BJ (cell line): ENCODE measurements at regions not wholly inside any gene's neighbourhood (a gene's known extent, or its start where the extent isn't known, plus 50 kb on each side); places are given as distances from the start of the nearest gene placed in this dataset. TPM values are rescaled to one million over a fixed set of nuclear protein-coding genes. Genes with fewer than 3 reads are reported as not detected.

ENCODE experiments used
- CTCF ChIA-PET: fragments of 350-600 bp; formaldehyde crosslinking; extraction: SDS; loops from one replicate; lab custom pipeline; 2021; ENCODE audit warnings: antibody characterized with exemption, inconsistent platforms; lab: Yijun Ruan, JAX
- POLR2A ChIA-PET: fragments of 300-600 bp; sonication (Branson Sonifier 250); formaldehyde crosslinking; extraction: SDS; loops from one replicate; lab custom pipeline; 2021; ENCODE audit warnings: antibody characterized with exemption; lab: Charles Lee
- DNase-seq: peaks from one replicate; pipeline ENCODE4 v3.0.0-alpha.2; 2011; ENCODE audit warnings: low read depth
- H3K27me3 ChIP-seq: 2 replicates; pipeline ENCODE4 v1.6.0; 2011; ENCODE audit warnings: low read length; ENCODE audit not compliant: control insufficient read depth, insufficient read depth
- H3K36me3 ChIP-seq: 2 replicates; pipeline ENCODE4 v1.5.1; 2011; ENCODE audit warnings: low read length; ENCODE audit not compliant: control insufficient read depth, insufficient read depth
- H3K4me3 ChIP-seq: 2 replicates; pipeline ENCODE4 v1.5.1; 2011; ENCODE audit warnings: low read depth, mild to moderate bottlenecking, control low read depth, low read length
- CTCF ChIP-seq: IDR thresholded peaks from 2 replicates; pipeline ENCODE4 v1.5.1; 2011; ENCODE audit warnings: low read depth, mild to moderate bottlenecking, control low read depth, inconsistent platforms, low read length, moderate library complexity; ENCODE audit not compliant: insufficient read depth
- small RNA-seq: library from RNA; depleted of rRNA; stranded (forward); fragments of <200 nt; gene quantifications from one replicate; pipeline ENCODE3, GENCODE V24; 2012; ENCODE audit warnings: low replicate concordance, low read depth; ENCODE audit not compliant: insufficient read length

GRCh38 chr11:33417121-33417520, 159.9 kb downstream of the HIPK3 start:
- POLR2A ChIA-PET, result no interaction called here
- TF ChIP-seq CTCF, result no peak
- CTCF ChIA-PET, result no interaction called here
- no peak for DNase-seq
- no peaks in the 10 kb centered on the region for H3K36me3 ChIP-seq
- no peaks in the 10 kb centered on the region for H3K27me3 ChIP-seq
- H3K4me3 ChIP-seq, result no peak overlapping the region

- H3K27me3 ChIP-seq, result no peaks in the 10 kb centered on the region
- no peak for TF ChIP-seq CTCF
- ChIA-PET POLR2A (interaction anchor here (0.6 kb wide), 1 partner anchor 321 kb away, joined by 5 read pairs; no protein-coding TSS in a partner anchor), CTCF (interaction anchor here (0.6 to 1.6 kb wide), 4 partner anchors 11 to 127 kb away, joined by 3 to 6 read pairs (median 4); no protein-coding TSS in a partner anchor)
- H3K4me3 ChIP-seq, result no peak overlapping the region
- no peaks in the 10 kb centered on the region for H3K36me3 ChIP-seq
- peak; percentile 21 for DNase-seq
Observed at GRCh38 chr11:33413301-33413700, 156.1 kb downstream of the HIPK3 start.

GRCh38 chr11:33412241-33412640, 155.1 kb downstream of the HIPK3 start:
- DNase-seq, result no peak
- CTCF ChIA-PET, result interaction anchor here (1.2 to 1.6 kb wide), 4 partner anchors 8 to 34 kb away, joined by 3 to 4 read pairs (median 3); no protein-coding TSS in a partner anchor

DNA sequence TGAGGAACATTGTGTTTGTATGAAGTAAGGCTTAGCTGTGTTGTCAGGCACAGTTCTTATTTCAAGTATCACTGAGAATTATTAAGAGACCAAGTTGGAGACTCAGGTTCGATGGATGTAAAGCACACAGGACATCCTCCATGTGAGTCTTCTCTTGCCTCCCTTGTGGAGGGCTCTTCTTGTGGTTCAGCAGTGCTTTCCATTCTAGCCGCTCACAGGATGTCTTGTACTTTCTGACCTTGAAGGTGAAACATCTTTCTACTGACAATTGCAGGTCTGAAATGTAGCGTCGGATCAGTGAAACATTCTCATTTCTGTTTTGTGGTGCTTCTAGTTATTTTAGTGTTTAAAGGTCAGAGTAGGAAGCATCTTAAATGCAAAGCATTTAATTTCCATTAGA, 154.6 kb downstream of the HIPK3 start:
- CTCF ChIA-PET, result interaction anchor here (1.2 to 1.6 kb wide), 2 partner anchors 9 to 22 kb away, joined by 3 read pairs; no protein-coding TSS in a partner anchor
- DNase-seq, result no peak
- POLR2A ChIA-PET, result no interaction called here
- no peak for TF ChIP-seq CTCF
- Histone ChIP-seq H3K27me3 (no peaks in the 10 kb centered on the region), H3K36me3 (no peaks in the 10 kb centered on the region), H3K4me3 (no peak overlapping the region)

More at GRCh38 chr11:33412241-33412640, 155.1 kb downstream of the HIPK3 start:
- H3K4me3 ChIP-seq, result no peak overlapping the region
- H3K27me3 ChIP-seq, result no peaks in the 10 kb centered on the region
- POLR2A ChIA-PET, result no interaction called here
- TF ChIP-seq CTCF, result no peak
- no peaks in the 10 kb centered on the region for H3K36me3 ChIP-seq

DNA sequence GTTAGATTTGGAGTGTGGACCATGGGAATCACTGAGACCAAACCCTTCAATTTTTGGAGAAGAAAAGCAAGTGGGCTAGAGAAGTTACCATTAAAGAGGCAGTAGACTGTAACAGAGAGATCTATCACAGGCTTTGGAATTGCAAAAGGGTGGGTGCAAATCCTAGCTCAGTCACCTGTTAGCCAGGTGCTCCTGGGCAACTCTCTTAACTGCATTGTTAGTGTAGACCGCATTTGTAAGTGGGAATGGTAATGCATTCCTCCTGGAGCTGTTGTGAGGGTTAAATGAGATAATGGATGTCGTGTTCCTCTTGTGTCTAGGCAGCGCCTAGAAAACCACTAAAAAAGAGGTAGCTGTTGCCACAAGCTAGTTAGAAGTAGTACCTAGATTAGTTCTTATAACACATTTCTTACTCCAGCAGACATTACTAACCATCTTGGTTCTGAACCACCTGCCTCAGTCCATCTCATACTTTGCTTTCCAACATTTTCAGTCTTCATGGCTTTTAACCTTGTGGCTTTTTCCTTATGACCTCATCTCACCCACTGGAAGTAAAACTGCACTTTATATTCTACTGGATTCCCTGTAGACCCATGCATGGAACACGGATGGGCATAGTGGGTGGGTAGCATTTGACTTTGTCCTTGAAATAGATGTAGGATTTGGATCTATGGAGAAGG, 153.0 kb downstream of the HIPK3 start:
- H3K27me3 ChIP-seq, result no peaks in the 10 kb centered on the region
- DNase-seq, result no peak
- H3K36me3 ChIP-seq, result no peaks in the 10 kb centered on the region
- POLR2A ChIA-PET, result interaction anchor here (0.6 kb wide), 1 partner anchor 9 kb away, joined by 4 read pairs; no protein-coding TSS in a partner anchor
- TF ChIP-seq CTCF, result no peak
- CTCF ChIA-PET, result no interaction called here
- no peak overlapping the region for H3K4me3 ChIP-seq

Small RNA genes lying in the stretch of these regions (small RNA-seq; reads per million reads assigned to genes)
- gene AL133399.1, result not detected
